ENCODE measurements at regions not wholly inside any gene's neighbourhood (a gene's known extent, or its start where the extent isn't known, plus 50 kb on each side); places are given as distances from the start of the nearest gene placed in this dataset.

- DNase-seq, result no peak
- no peak overlapping the region for H3K4me3 ChIP-seq (replicated peaks in 1 of 3; ENCODE audit: low read depth in 2 of 3, low read length in 3 of 3)
- H3K4me2 ChIP-seq (replicated peaks; ENCODE audit: extremely low read depth, low read length, poor library complexity, severe bottlenecking), result no peak overlapping the region
- intact Hi-C loops (cut with micrococcal nuclease), result no loop called here
- Mint-ChIP-seq H3K27me3 (ENCODE audit: low read depth in 3 of 3) (peaks cover 2 to 4% (median 2%) of the 10 kb centered on the region in 3 donors), H3K36me3 (no peaks in the 10 kb centered on the region), H3K9me3 (peaks cover 0 to 2% (median 0%) of the 10 kb centered on the region in 7 donors), H3K27ac (no peak overlapping the region), H3K4me3 (no peak overlapping the region), H3K4me1 (peaks cover 25% of the 10 kb centered on the region)
- H3K27ac ChIP-seq (ENCODE audit: low read depth in 1 of 2, low read length in 2 of 2), result no peak overlapping the region
- H2AFZ ChIP-seq (ENCODE audit: insufficient read depth, low read depth, low read length, poor library complexity, severe bottlenecking), result no peak overlapping the region
- peaks cover 11 to 14% of the 10 kb centered on the region in 2 donors for H3K4me1 ChIP-seq (ENCODE audit: control insufficient read depth in 1 of 2, insufficient read depth in 2 of 2, low read length in 2 of 2)
- H3K36me3 ChIP-seq (replicated peaks in 1 of 2; ENCODE audit: control insufficient read depth in 1 of 2, insufficient read depth in 2 of 2, low read length in 2 of 2), result no peaks in the 10 kb centered on the region
- TF ChIP-seq CTCF (IDR thresholded peaks at IDR 0.05), result no peak
- WGBS (ENCODE audit: insufficient coverage), result no CpG with 5 or more reads among the region's 3 CpGs
- H3K9ac ChIP-seq (ENCODE audit: insufficient read depth, low read length, poor library complexity, severe bottlenecking), result no peak overlapping the region
- no peaks in the 10 kb centered on the region for H4K20me1 ChIP-seq (ENCODE audit: insufficient read depth, low read length)
- no peaks in the 10 kb centered on the region for H3K9me3 ChIP-seq (replicated peaks in 1 of 2; ENCODE audit: control insufficient read depth in 1 of 2, insufficient read depth in 1 of 2, low read length in 2 of 2)
- H3K27me3 ChIP-seq (ENCODE audit: control insufficient read depth in 2 of 2, insufficient read depth in 2 of 2, low read length in 2 of 2), result no peaks in the 10 kb centered on the region
- no peaks in the 10 kb centered on the region for H3K79me2 ChIP-seq (ENCODE audit: insufficient read depth, low read length)
Measured at GRCh38 chr21:15124731-15125130, 59.9 kb upstream of the NRIP1 start.

- H3K9ac ChIP-seq (ENCODE audit: insufficient read depth, low read length, poor library complexity, severe bottlenecking), result no peak overlapping the region
- no peaks in the 10 kb centered on the region for H3K9me3 ChIP-seq (replicated peaks in 1 of 2; ENCODE audit: control insufficient read depth in 1 of 2, insufficient read depth in 1 of 2, low read length in 2 of 2)
- Mint-ChIP-seq H3K9me3 (peaks cover 0 to 2% (median 0%) of the 10 kb centered on the region in 7 donors), H3K27ac (no peak overlapping the region), H3K4me1 (peaks cover 24% of the 10 kb centered on the region), H3K36me3 (no peaks in the 10 kb centered on the region), H3K27me3 (ENCODE audit: low read depth in 3 of 3) (peaks cover 0 to 4% (median 3%) of the 10 kb centered on the region in 3 donors), H3K4me3 (no peak overlapping the region)
- no peak for TF ChIP-seq CTCF (IDR thresholded peaks at IDR 0.05)
- no peak for DNase-seq
- no peak overlapping the region for H3K27ac ChIP-seq (ENCODE audit: low read depth in 1 of 2, low read length in 2 of 2)
- H4K20me1 ChIP-seq (ENCODE audit: insufficient read depth, low read length), result no peaks in the 10 kb centered on the region
- H3K79me2 ChIP-seq (ENCODE audit: insufficient read depth, low read length), result no peaks in the 10 kb centered on the region
- no peak overlapping the region for H3K4me2 ChIP-seq (replicated peaks; ENCODE audit: extremely low read depth, low read length, poor library complexity, severe bottlenecking)
- H3K4me3 ChIP-seq (replicated peaks in 1 of 3; ENCODE audit: low read depth in 2 of 3, low read length in 3 of 3), result no peak overlapping the region
- H3K27me3 ChIP-seq (ENCODE audit: control insufficient read depth in 2 of 2, insufficient read depth in 2 of 2, low read length in 2 of 2), result no peaks in the 10 kb centered on the region
- WGBS (ENCODE audit: insufficient coverage), result no CpG with 5 or more reads among the region's 3 CpGs
- intact Hi-C loops (cut with micrococcal nuclease), result no loop called here
- no peak overlapping the region for H2AFZ ChIP-seq (ENCODE audit: insufficient read depth, low read depth, low read length, poor library complexity, severe bottlenecking)
- H3K4me1 ChIP-seq (ENCODE audit: control insufficient read depth in 1 of 2, insufficient read depth in 2 of 2, low read length in 2 of 2), result peaks cover 11 to 14% of the 10 kb centered on the region in 2 donors
- no peaks in the 10 kb centered on the region for H3K36me3 ChIP-seq (replicated peaks in 1 of 2; ENCODE audit: control insufficient read depth in 1 of 2, insufficient read depth in 2 of 2, low read length in 2 of 2)
Measured at GRCh38 chr21:15126948-15127347, 62.1 kb upstream of the NRIP1 start.

Measured in CD14-positive monocyte (primary cell).